Activated T-helper 2 cell treated with anti-CD3 and anti-CD28 coated beads, Interferon-gamma antibody, Interleukin-2, Interleukin-4, amounts not matched to agents 10 μg/mL and 5 μg/mL and 100 μg/mL, durations not matched to agents 14 hours and 24 hours and 36 hours (primary cell): ENCODE measurements at regions not wholly inside any gene's neighbourhood (a gene's known extent, or its start where the extent isn't known, plus 50 kb on each side); places are given as distances from the start of the nearest gene placed in this dataset.
A peak's percentile ranks its signal among the peaks of the same experiment; 100 is the strongest.

Experiments used
- DNase-seq: peaks from one replicate; pipeline ENCODE4 v3.0.0; 2021; ENCODE audit warnings: low spot score
- H3K27ac Mint-ChIP-seq: one replicate; pipeline ENCODE4 v1.8.0; 2021; ENCODE audit warnings: mixed read lengths
- H3K27me3 Mint-ChIP-seq: one replicate; pipeline ENCODE4 v1.8.0; 2021; ENCODE audit warnings: low read depth, mixed read lengths
- H3K36me3 Mint-ChIP-seq: one replicate; pipeline ENCODE4 v1.8.0; 2021; ENCODE audit warnings: low read depth, mixed read lengths
- H3K4me1 Mint-ChIP-seq: one replicate; pipeline ENCODE4 v1.8.0; 2021; ENCODE audit warnings: low read depth, mixed read lengths
- H3K4me3 Mint-ChIP-seq: one replicate; pipeline ENCODE4 v1.8.0; 2021; ENCODE audit warnings: low read depth, mild to moderate bottlenecking, moderate library complexity, mixed read lengths
- H3K9me3 Mint-ChIP-seq: one replicate; pipeline ENCODE4 v1.8.0; 2021; ENCODE audit warnings: mixed read lengths
- intact Hi-C: fragments of 100-400 bp; cut with micrococcal nuclease; formaldehyde crosslinking; loops from one replicate; pipeline ENCODE4 v1.15.1; 2023

DNA sequence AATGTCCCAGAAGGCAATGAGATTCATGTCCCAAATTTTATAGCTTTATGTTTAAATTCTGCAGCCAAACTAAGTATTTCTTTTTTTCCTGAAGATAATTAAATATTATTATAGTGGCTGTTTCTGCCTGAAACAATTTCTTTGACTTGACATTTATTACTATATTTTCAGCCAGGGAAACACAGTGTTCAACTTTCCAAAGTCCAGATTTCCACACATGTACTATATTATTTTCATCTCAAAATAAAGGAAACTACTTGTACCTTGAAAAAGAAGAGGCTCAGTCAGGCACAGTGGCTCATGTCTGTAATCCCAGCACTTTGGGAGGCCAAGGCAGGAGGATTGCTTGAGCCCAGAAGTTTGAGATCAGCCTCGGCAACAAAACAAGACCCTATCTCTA is 77.8 kb upstream of the BTG1 start:
- no peak for DNase-seq
- no peak overlapping the region for H3K27ac Mint-ChIP-seq
- peaks cover 20% of the 10 kb centered on the region for H3K4me1 Mint-ChIP-seq
- H3K4me3 Mint-ChIP-seq, result no peak overlapping the region
- peaks cover 12% of the 10 kb centered on the region for H3K9me3 Mint-ChIP-seq
- intact Hi-C loops, result no loop called here
- no peaks in the 10 kb centered on the region for H3K36me3 Mint-ChIP-seq
- no peaks in the 10 kb centered on the region for H3K27me3 Mint-ChIP-seq

DNA sequence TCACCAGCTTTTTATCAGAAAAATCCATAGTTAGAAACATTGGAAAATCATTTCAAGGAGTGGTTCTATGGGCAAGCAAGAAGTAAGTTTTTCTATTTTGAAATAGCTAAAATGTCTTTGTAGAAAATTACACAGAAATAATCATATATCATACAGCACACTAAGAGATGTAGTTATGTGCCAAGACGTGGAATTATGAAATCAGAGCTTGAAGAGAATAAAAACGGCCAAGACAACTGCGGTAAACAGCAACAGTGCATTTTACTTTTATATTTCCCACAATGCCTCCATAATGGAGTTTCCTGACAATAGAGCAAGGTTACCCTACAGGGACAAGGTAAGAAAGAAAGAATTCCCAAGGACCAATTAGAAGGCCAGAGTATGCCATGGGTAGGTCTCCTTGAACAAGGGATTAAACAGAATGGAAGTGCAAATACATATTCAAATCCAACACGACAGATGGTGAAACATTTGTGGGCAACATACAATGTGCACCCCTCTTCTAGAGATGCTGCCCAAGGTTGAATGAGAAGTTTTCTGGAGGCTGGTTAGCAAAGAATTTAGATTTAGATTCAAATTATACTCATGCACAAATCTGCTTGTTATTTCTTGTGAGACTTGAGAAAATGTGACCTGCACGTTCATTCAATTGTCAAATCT is 76.1 kb upstream of the BTG1 start:
- peaks cover 12% of the 10 kb centered on the region for H3K9me3 Mint-ChIP-seq
- H3K4me3 Mint-ChIP-seq, result no peak overlapping the region
- H3K36me3 Mint-ChIP-seq, result no peaks in the 10 kb centered on the region
- intact Hi-C loops, result no loop called here
- DNase-seq, result no peak
- H3K27me3 Mint-ChIP-seq, result no peaks in the 10 kb centered on the region
- peaks cover 25% of the 10 kb centered on the region for H3K4me1 Mint-ChIP-seq
- H3K27ac Mint-ChIP-seq, result no peak overlapping the region

GRCh38 chr12:92218394-92219077 is 72.9 kb upstream of the BTG1 start:
- Mint-ChIP-seq H3K27ac (peak overlapping the region; percentile 66), H3K36me3 (peaks cover 6% of the 10 kb centered on the region), H3K4me3 (no peak overlapping the region), H3K27me3 (no peaks in the 10 kb centered on the region), H3K9me3 (peaks cover 21% of the 10 kb centered on the region), H3K4me1 (peaks cover 32% of the 10 kb centered on the region)
- intact Hi-C loops, result loop anchor here (1.0 to 10.0 kb wide), 6 partner anchors 10 to 444 kb away; no protein-coding TSS in a partner anchor
- no peak for DNase-seq

DNA sequence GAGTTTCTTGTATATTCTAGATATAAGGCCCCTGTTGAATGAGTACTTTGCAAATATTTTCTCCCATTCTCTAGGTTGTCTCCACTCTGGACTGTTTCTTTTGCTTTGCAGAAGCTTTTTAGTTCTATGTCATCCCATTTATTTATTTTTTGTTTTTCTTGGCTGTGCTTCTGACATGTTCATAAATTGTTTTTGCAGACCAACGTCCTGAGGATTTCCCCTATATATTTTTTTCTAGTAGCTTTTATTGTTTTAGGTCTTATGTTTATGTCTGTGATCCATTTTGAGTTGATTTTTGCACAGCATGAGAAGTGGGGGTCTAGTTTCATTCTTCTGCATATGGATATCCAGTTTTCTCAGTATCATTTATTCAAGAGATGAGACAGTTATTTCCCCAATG is 70.4 kb upstream of the BTG1 start:
- Mint-ChIP-seq H3K27me3 (no peaks in the 10 kb centered on the region), H3K4me3 (no peak overlapping the region), H3K36me3 (peaks cover 13% of the 10 kb centered on the region), H3K4me1 (peaks cover 42% of the 10 kb centered on the region), H3K9me3 (peaks cover 29% of the 10 kb centered on the region), H3K27ac (no peak overlapping the region)
- intact Hi-C loops, result loop anchor here (5.0 to 10.0 kb wide), 3 partner anchors 161 to 441 kb away; no protein-coding TSS in a partner anchor
- DNase-seq, result no peak

GRCh38 chr12:92215358-92215757 is 69.7 kb upstream of the BTG1 start:
- Mint-ChIP-seq H3K4me1 (peaks cover 43% of the 10 kb centered on the region), H3K4me3 (no peak overlapping the region), H3K27ac (no peak overlapping the region), H3K36me3 (peaks cover 15% of the 10 kb centered on the region), H3K27me3 (no peaks in the 10 kb centered on the region), H3K9me3 (peaks cover 32% of the 10 kb centered on the region)
- DNase-seq, result no peak
- intact Hi-C loops, result loop anchor here (5.0 to 10.0 kb wide), 3 partner anchors 161 to 441 kb away; no protein-coding TSS in a partner anchor

DNA sequence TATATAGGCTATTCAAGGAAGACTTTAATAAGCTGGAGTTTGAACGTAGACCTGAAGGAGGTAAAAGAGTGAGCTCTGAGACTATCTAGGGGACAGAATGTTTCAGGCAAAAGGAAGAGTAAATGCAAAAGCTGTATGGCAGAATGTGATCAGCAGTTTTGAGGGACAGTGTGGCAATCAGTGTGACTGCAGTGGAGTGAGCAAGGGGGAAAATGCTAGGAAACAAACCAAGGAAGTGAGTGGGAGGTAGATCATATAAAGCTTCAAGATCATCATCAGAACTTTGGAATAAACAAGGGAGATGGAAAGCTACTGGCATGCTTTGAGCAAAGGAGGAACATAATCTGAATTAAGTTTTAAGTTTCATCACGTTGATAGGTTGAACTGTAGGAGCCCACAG is 67.5 kb upstream of the BTG1 start:
- intact Hi-C loops, result loop anchor here (10.0 kb wide), 2 partner anchors 158 to 438 kb away; no protein-coding TSS in a partner anchor
- Mint-ChIP-seq H3K9me3 (peaks cover 28% of the 10 kb centered on the region), H3K4me1 (peaks cover 45% of the 10 kb centered on the region), H3K36me3 (peaks cover 20% of the 10 kb centered on the region), H3K4me3 (no peak overlapping the region), H3K27me3 (no peaks in the 10 kb centered on the region), H3K27ac (no peak overlapping the region)
- DNase-seq, result no peak

DNA sequence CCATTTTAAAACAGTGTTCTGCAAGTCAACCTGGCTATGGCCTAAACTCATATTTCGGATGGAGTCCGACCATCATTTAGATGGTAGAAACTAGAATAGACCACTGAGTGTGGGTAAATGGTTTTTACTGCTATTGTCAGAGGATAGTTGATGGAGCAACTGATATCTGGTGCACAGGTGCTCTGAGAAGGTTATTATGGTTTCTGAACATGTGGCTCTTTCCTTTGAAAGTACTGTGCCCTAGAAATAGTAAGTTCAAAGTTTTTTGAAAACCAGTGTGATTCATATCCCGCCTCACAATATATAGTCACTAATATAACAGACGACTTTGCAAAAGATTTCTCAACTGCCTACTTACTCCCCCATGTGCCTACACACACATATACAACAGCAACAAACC is 64.4 kb upstream of the BTG1 start:
- Mint-ChIP-seq H3K9me3 (peaks cover 22% of the 10 kb centered on the region), H3K27me3 (no peaks in the 10 kb centered on the region), H3K4me1 (peaks cover 43% of the 10 kb centered on the region), H3K36me3 (peaks cover 18% of the 10 kb centered on the region), H3K4me3 (no peak overlapping the region), H3K27ac (peak overlapping the region; percentile 81)
- no peak for DNase-seq
- intact Hi-C loops, result loop anchor here (10.0 kb wide), 2 partner anchors 155 to 435 kb away; no protein-coding TSS in a partner anchor

DNA sequence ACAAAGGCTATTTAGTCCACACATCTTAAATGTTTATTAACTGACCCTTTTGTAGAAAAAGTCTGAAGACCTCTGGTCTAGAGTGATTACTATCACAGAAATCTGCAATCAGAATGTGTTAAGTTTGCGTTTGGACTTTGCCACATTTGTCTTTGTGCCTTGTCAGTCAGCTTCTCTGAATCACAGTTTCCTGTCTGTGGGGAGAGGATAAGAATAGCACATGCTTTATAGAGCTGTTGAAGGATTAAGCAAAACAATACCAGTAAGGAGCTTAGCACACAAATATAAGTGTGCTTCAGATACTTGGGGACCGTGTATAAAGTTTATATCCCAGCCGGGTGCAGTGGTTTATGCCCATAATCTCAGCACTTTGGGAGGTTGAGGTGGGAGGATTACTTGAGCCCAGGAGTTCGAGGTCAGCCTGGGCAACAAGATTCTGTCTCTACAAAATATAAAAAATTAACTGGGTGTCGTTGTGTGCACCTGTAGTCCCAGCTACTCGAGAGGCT is 63.0 kb upstream of the BTG1 start:
- H3K4me3 Mint-ChIP-seq, result peak overlapping the region; percentile 22
- H3K9me3 Mint-ChIP-seq, result peaks cover 19% of the 10 kb centered on the region
- peaks cover 37% of the 10 kb centered on the region for H3K4me1 Mint-ChIP-seq
- H3K27ac Mint-ChIP-seq, result peak overlapping the region; percentile 24
- H3K36me3 Mint-ChIP-seq, result peaks cover 14% of the 10 kb centered on the region
- DNase-seq, result peak; percentile 19
- H3K27me3 Mint-ChIP-seq, result no peaks in the 10 kb centered on the region
- intact Hi-C loops, result loop anchor here (1.0 to 5.0 kb wide), 6 partner anchors 10 to 384 kb away; no protein-coding TSS in a partner anchor

- intact Hi-C loops, result loop anchor here (5.0 kb wide), 2 partner anchors 329 to 386 kb away; no protein-coding TSS in a partner anchor
- H3K36me3 Mint-ChIP-seq, result peaks cover 10% of the 10 kb centered on the region
- DNase-seq, result no peak
- no peak overlapping the region for H3K27ac Mint-ChIP-seq
- H3K4me1 Mint-ChIP-seq, result peaks cover 28% of the 10 kb centered on the region
- H3K27me3 Mint-ChIP-seq, result no peaks in the 10 kb centered on the region
- H3K9me3 Mint-ChIP-seq, result peaks cover 15% of the 10 kb centered on the region
- H3K4me3 Mint-ChIP-seq, result no peak overlapping the region
Observed at GRCh38 chr12:92206596-92206995, 61.0 kb upstream of the BTG1 start.

DNA sequence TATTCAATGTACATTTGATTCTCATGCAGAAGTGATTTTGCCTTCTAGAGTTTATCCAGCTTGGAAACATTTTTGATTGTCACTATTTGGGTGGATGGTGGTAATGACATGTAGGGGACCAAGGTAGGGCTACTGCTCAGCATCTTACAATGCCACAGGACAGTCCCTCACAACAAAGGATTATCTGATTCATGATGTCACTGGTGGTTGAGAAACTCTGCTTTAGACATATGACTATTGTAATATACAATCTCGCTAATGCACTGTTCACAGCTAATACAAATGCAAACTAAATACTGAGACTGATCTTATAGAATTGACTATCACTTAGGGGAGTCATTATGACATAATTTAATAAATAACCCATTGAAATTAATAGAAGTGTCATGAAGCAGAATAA is 60.4 kb upstream of the BTG1 start:
- Mint-ChIP-seq H3K27me3 (no peaks in the 10 kb centered on the region), H3K9me3 (peaks cover 12% of the 10 kb centered on the region), H3K4me3 (no peak overlapping the region), H3K27ac (no peak overlapping the region), H3K36me3 (peaks cover 7% of the 10 kb centered on the region), H3K4me1 (peaks cover 26% of the 10 kb centered on the region)
- DNase-seq, result no peak
- intact Hi-C loops, result loop anchor here (5.0 kb wide), 2 partner anchors 329 to 386 kb away; no protein-coding TSS in a partner anchor

GRCh38 chr12:92199819-92200576 is 54.4 kb upstream of the BTG1 start:
- peaks cover 6% of the 10 kb centered on the region for H3K36me3 Mint-ChIP-seq
- DNase-seq, result no peak
- H3K27me3 Mint-ChIP-seq, result no peaks in the 10 kb centered on the region
- H3K4me3 Mint-ChIP-seq, result no peak overlapping the region
- H3K4me1 Mint-ChIP-seq, result no peaks in the 10 kb centered on the region
- intact Hi-C loops, result no loop called here
- no peak overlapping the region for H3K27ac Mint-ChIP-seq
- peaks cover 14% of the 10 kb centered on the region for H3K9me3 Mint-ChIP-seq

DNA sequence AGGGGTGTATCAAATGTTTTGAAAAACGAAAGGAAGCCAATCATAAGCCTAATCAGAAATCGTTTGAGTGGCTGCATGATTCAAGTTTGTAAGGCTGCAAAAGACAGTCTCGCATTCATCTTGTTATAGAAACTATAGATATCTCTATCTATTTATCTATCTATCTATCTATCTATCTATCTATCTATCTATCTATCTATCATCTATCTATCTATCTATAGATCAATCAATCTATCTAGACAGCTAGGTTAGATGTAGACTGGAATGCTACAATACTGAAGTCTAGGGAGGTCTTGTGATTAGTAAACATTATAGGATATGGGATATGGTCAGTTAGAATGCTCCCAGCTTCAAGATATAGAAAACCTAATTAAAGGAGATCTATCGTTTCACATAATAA is 52.2 kb upstream of the BTG1 start:
- no peak overlapping the region for H3K27ac Mint-ChIP-seq
- peaks cover 14% of the 10 kb centered on the region for H3K9me3 Mint-ChIP-seq
- H3K4me3 Mint-ChIP-seq, result no peak overlapping the region
- H3K4me1 Mint-ChIP-seq, result peaks cover 2% of the 10 kb centered on the region
- peaks cover 6% of the 10 kb centered on the region for H3K36me3 Mint-ChIP-seq
- intact Hi-C loops, result no loop called here
- no peak for DNase-seq
- H3K27me3 Mint-ChIP-seq, result no peaks in the 10 kb centered on the region
